ENCODE measurements at regions not wholly inside any gene's neighbourhood (a gene's known extent, or its start where the extent isn't known, plus 50 kb on each side); places are given as distances from the start of the nearest gene placed in this dataset.

DNA sequence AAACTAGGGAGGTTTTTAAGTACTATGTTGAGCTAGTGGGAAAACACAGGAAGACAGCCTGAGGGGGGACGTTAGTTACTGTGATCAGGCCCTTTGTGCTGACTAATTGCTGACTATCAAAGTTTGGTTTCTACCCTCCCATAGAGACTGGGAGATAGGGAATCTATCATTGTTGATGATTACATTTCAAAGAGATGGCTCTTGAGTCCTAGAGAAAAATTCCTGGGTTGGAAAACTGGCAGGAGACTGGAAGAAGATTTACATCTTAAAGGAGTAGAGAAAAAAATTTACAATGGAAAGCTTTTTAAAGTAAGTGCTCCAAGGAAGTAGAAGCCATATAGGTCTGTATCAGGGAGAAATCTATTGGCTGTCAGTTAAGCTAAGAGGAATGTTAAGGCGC is 522.0 kb upstream of the KLHL1 start:
- no peak for TF ChIP-seq EP300 (IDR thresholded peaks at IDR 0.05)
- Histone ChIP-seq H3K36me3 (no peaks in the 10 kb centered on the region), H3K27me3 (no peaks in the 10 kb centered on the region), H3K27ac (no peak overlapping the region), H3K9me3 (no peaks in the 10 kb centered on the region), H3K4me3 (no peak overlapping the region), H3K4me1 (no peaks in the 10 kb centered on the region)
- no peak for DNase-seq
- WGBS, 2 donors = 69 to 79% methylated on average over 2 of the region's 2 CpGs
- intact Hi-C loops (cut with DNase I) = no loop called here

DNA sequence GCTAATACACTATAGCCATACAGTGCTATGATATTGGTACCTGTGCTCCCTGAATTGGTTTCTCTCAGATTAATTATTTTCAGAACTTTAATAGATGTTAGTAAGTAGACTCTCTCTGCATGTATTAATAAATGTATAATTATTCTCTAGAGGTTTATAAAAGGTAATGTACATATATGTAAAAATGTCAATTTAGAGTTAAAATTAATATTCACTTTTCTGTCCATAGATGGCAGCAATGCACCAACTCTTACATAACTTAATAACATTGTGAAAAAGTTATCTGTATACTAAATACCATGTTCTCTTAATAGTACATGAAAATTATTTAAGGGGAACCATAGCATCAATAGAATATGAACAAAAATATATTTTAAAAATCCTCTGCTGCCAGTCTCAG is 515.0 kb upstream of the KLHL1 start:
- no peaks in the 10 kb centered on the region for H3K36me3 ChIP-seq
- H3K27ac ChIP-seq = no peak overlapping the region
- H3K4me3 ChIP-seq = no peak overlapping the region
- no peaks in the 10 kb centered on the region for H3K9me3 ChIP-seq
- H3K4me1 ChIP-seq = no peaks in the 10 kb centered on the region
- DNase-seq = no peak
- intact Hi-C loops (cut with DNase I) = no loop called here
- no peak for TF ChIP-seq EP300 (IDR thresholded peaks at IDR 0.05)
- no peak for TF ChIP-seq POLR2A (IDR thresholded peaks at IDR 0.05)
- no peak for TF ChIP-seq CTCF (IDR thresholded peaks at IDR 0.05)
- TF ChIP-seq POLR2AphosphoS5 (IDR thresholded peaks at IDR 0.05) = no peak
- H3K27me3 ChIP-seq = no peaks in the 10 kb centered on the region

- Histone ChIP-seq H3K4me3 (no peak overlapping the region), H3K36me3 (no peaks in the 10 kb centered on the region), H3K27me3 (no peaks in the 10 kb centered on the region), H3K4me1 (no peaks in the 10 kb centered on the region), H3K9me3 (no peaks in the 10 kb centered on the region), H3K27ac (no peak overlapping the region)
- no peak for TF ChIP-seq EP300 (IDR thresholded peaks at IDR 0.05)
- no peak for TF ChIP-seq POLR2AphosphoS5 (IDR thresholded peaks at IDR 0.05)
- no peak for TF ChIP-seq POLR2A (IDR thresholded peaks at IDR 0.05)
- no peak for TF ChIP-seq CTCF (IDR thresholded peaks at IDR 0.05)
- no peak for DNase-seq
- WGBS, 2 donors = 33 to 46% methylated on average over 5 of the region's 5 CpGs
- intact Hi-C loops (cut with DNase I) = no loop called here
Measured at GRCh38 chr13:70622796-70623195, 514.5 kb upstream of the KLHL1 start.

GRCh38 chr13:70619936-70620335 is 511.7 kb upstream of the KLHL1 start:
- intact Hi-C loops (cut with DNase I) = no loop called here
- TF ChIP-seq POLR2A (IDR thresholded peaks at IDR 0.05) = no peak
- TF ChIP-seq POLR2AphosphoS5 (IDR thresholded peaks at IDR 0.05) = no peak
- H3K27me3 ChIP-seq = no peaks in the 10 kb centered on the region
- H3K27ac ChIP-seq = no peak overlapping the region
- H3K9me3 ChIP-seq = no peaks in the 10 kb centered on the region
- H3K36me3 ChIP-seq = no peaks in the 10 kb centered on the region
- H3K4me1 ChIP-seq = no peaks in the 10 kb centered on the region
- no peak for DNase-seq
- WGBS, 2 donors = 73 to 86% methylated on average over 2 of the region's 2 CpGs
- H3K4me3 ChIP-seq = no peak overlapping the region

DNA sequence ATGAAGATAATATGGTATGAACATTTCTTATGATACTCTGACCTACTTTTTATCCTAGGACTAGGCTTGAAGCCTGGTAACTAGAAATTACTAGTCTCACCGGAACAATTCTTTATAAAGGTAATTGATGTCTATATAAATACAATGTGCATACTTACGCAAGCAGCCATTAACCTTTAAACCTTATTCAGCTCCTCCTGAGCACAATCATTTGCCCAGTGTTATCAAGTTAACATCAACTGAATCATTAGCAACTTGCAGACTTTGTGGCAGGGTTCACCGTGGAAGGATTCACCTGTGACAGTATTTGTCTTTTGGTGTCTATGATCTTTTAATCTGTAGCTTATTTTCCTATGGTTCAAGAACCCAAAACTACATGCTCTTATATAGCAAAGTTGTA is 508.6 kb upstream of the KLHL1 start:
- TF ChIP-seq CTCF (IDR thresholded peaks at IDR 0.05) (no peak), POLR2A (IDR thresholded peaks at IDR 0.05) (no peak), EP300 (IDR thresholded peaks at IDR 0.05) (no peak), POLR2AphosphoS5 (IDR thresholded peaks at IDR 0.05) (no peak)
- no peak for DNase-seq
- no peak overlapping the region for H3K4me3 ChIP-seq
- no peaks in the 10 kb centered on the region for H3K36me3 ChIP-seq
- no peaks in the 10 kb centered on the region for H3K9me3 ChIP-seq
- no peaks in the 10 kb centered on the region for H3K27me3 ChIP-seq
- whole genome bisulfite sequencing, 2 donors = 23 to 66% methylated on average over 3 of the region's 3 CpGs
- H3K27ac ChIP-seq = no peak overlapping the region
- no peaks in the 10 kb centered on the region for H3K4me1 ChIP-seq
- intact Hi-C loops (cut with DNase I) = no loop called here

DNA sequence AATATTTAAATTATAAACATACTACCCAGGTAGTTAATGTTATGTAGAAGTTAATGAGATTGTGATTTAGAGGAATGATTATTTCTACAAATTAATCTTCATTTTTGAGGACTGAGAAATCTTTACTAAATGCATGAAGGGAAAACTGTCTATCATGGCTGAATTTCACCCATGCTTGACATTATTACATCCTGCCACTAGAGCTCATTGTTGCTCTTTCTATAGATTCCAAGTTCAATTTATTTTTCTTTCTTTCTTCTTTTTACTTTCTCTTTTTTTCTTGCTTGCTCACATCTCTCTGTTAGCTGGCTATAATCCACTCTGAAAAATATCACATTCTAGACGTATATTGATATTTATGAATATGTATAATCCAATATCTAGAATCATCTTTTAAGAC is 505.0 kb upstream of the KLHL1 start:
- no peaks in the 10 kb centered on the region for H3K36me3 ChIP-seq
- DNase-seq = no peak
- H3K27me3 ChIP-seq = no peaks in the 10 kb centered on the region
- no peaks in the 10 kb centered on the region for H3K9me3 ChIP-seq
- TF ChIP-seq POLR2A (IDR thresholded peaks at IDR 0.05) = no peak
- no peak for TF ChIP-seq CTCF (IDR thresholded peaks at IDR 0.05)
- no peak for TF ChIP-seq POLR2AphosphoS5 (IDR thresholded peaks at IDR 0.05)
- no peak for TF ChIP-seq EP300 (IDR thresholded peaks at IDR 0.05)
- no peaks in the 10 kb centered on the region for H3K4me1 ChIP-seq
- H3K4me3 ChIP-seq = no peak overlapping the region
- 72 to 79% methylated on average over 1 of the region's 1 CpG for WGBS, 2 donors
- intact Hi-C loops (cut with DNase I) = no loop called here
- no peak overlapping the region for H3K27ac ChIP-seq

All from sigmoid colon (tissue), 6 donors.